Neuronal stem cell (in vitro differentiated cells): ENCODE measurements at regions not wholly inside any gene's neighbourhood (a gene's known extent, or its start where the extent isn't known, plus 50 kb on each side); places are given as distances from the start of the nearest gene placed in this dataset.

Experiments used
- DNase-seq: peaks from one replicate; pipeline ENCODE4 v3.0.0-alpha.2; 2013; ENCODE audit warnings: low spot score
- H2AFZ ChIP-seq: one replicate; pipeline ENCODE4 v1.6.1; 2013; ENCODE audit warnings: mild to moderate bottlenecking, low read length, inconsistent platforms
- H2AK5ac ChIP-seq: 2 replicates; pipeline ENCODE4 v1.6.1; 2013; ENCODE audit warnings: low read depth, mild to moderate bottlenecking, inconsistent platforms, low read length, moderate library complexity, mixed read lengths
- H2BK120ac ChIP-seq: 2 replicates; pipeline ENCODE4 v1.6.1; 2013; ENCODE audit warnings: low read depth, mild to moderate bottlenecking, inconsistent platforms, low read length, moderate library complexity, mixed read lengths
- H2BK12ac ChIP-seq: one replicate; pipeline ENCODE4 v1.6.1; 2013; ENCODE audit warnings: low read length, inconsistent platforms
- H2BK15ac ChIP-seq: 2 replicates; pipeline ENCODE4 v1.6.1; 2013; ENCODE audit warnings: mild to moderate bottlenecking, low read length, inconsistent platforms, mixed read lengths
- H2BK5ac ChIP-seq: one replicate; pipeline ENCODE4 v1.6.1; 2013; ENCODE audit warnings: inconsistent platforms, mild to moderate bottlenecking, low read length, moderate library complexity
- H3K14ac ChIP-seq: one replicate; pipeline ENCODE4 v1.6.1; 2013; ENCODE audit warnings: low read length, inconsistent platforms
- H3K18ac ChIP-seq: 2 replicates; pipeline ENCODE4 v1.6.1; 2013; ENCODE audit warnings: low read length, inconsistent platforms
- H3K23ac ChIP-seq: 2 replicates; pipeline ENCODE4 v1.6.1; 2013; ENCODE audit warnings: low read depth, mild to moderate bottlenecking, mixed read lengths, low read length, inconsistent platforms; ENCODE audit not compliant: poor library complexity
- H3K27ac ChIP-seq: replicated peaks from 3 replicates; pipeline ENCODE4 v1.5.1; 2013; ENCODE audit warnings: low read length, inconsistent platforms
- H3K27me3 ChIP-seq, 3 experiments: 2 replicates each; pipeline ENCODE4 v1.6.1; 2013; ENCODE audit warnings: low read length in 3 of 3, mild to moderate bottlenecking in 2 of 3, inconsistent platforms in 1 of 3, low read depth in 1 of 3, mixed read lengths in 1 of 3, moderate library complexity in 1 of 3; ENCODE audit not compliant: control insufficient read depth in 3 of 3, insufficient read depth in 3 of 3
- H3K36me3 ChIP-seq, 2 donors: replicated peaks in 1 of 2; 2 replicates each; pipeline ENCODE4 v1.6.1; 2013; ENCODE audit warnings: low read length in 2 of 2; ENCODE audit not compliant: control insufficient read depth in 2 of 2, insufficient read depth in 2 of 2
- H3K4ac ChIP-seq: 2 replicates; pipeline ENCODE4 v1.6.1; 2013; ENCODE audit warnings: inconsistent platforms, mild to moderate bottlenecking, low read length, moderate library complexity
- H3K4me1 ChIP-seq, 2 donors: 1 replicate in 1 of 2; 2 replicates in 1 of 2; pipeline ENCODE4 v1.6.1; 2013; ENCODE audit warnings: low read length in 2 of 2, low read depth in 1 of 2; ENCODE audit not compliant: control insufficient read depth in 2 of 2, insufficient read depth in 1 of 2
- H3K4me2 ChIP-seq: one replicate; pipeline ENCODE4 v1.6.1; 2013; ENCODE audit warnings: mild to moderate bottlenecking, low read length, inconsistent platforms; ENCODE audit not compliant: insufficient read depth, poor library complexity, severe bottlenecking
- H3K4me3 ChIP-seq, 2 donors: 2 replicates each; pipeline ENCODE4 v1.5.1; 2013; ENCODE audit warnings: low read length in 2 of 2, mild to moderate bottlenecking in 2 of 2, inconsistent platforms in 1 of 2, moderate library complexity in 1 of 2
- H3K79me1 ChIP-seq: one replicate; pipeline ENCODE4 v1.6.1; 2013; ENCODE audit warnings: low read depth, mild to moderate bottlenecking, inconsistent platforms, low read length, moderate library complexity
- H3K9ac ChIP-seq: one replicate; pipeline ENCODE4 v1.6.1; 2013; ENCODE audit warnings: mild to moderate bottlenecking, low read depth, low read length, inconsistent platforms; ENCODE audit not compliant: poor library complexity
- H3K9me3 ChIP-seq, 2 donors: replicated peaks in 1 of 2; 2 replicates each; pipeline versions ENCODE3 to v1.6.1; 2013; ENCODE audit warnings: low read length in 2 of 2, mild to moderate bottlenecking in 2 of 2, inconsistent platforms in 1 of 2, low read depth in 1 of 2, mixed read lengths in 1 of 2, moderate library complexity in 1 of 2; ENCODE audit not compliant: control insufficient read depth in 2 of 2, insufficient read depth in 1 of 2
- H4K8ac ChIP-seq: one replicate; pipeline ENCODE4 v1.6.1; 2013; ENCODE audit warnings: low read depth, mild to moderate bottlenecking, inconsistent platforms, low read length, moderate library complexity
- H4K91ac ChIP-seq: one replicate; pipeline ENCODE4 v1.6.1; 2013; ENCODE audit warnings: low read length, low read depth, mild to moderate bottlenecking, inconsistent platforms; ENCODE audit not compliant: poor library complexity
- WGBS, 2 donors: extraction: QIAGEN DNeasy Blood & Tissue Kit; methylation state at CpG; one replicate each; pipeline ENCODE4 v1.1.7; 2013; ENCODE audit warnings: missing lambda C conversion rate in 2 of 2, mixed read lengths in 1 of 2; ENCODE audit not compliant: insufficient read length in 2 of 2, insufficient replicate concordance in 1 of 2; ENCODE audit errors: extremely low coverage in 2 of 2; 5-methylcytosine and 5-hydroxymethylcytosine counted together

DNA sequence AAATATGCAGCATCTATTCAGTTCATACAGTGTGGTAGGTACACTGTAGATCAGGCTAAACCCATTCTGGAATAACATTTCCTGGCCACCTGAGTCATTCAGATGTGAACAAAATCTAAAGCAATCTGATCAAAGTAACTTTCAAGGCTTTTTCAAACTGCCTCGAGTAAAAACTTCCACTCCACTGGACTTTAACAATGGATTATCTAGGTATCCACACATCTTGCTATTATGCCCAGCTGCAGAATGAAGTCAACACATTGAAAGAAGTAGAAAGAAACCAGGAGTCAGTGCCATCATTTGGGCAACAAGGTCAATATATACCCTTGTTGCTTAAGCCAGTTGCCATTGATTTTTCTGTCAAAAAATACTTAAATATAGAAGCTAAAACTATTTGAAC lies 1352.6 kb upstream of the NUDT12 start:
- no peak overlapping the region for H3K4ac ChIP-seq
- H3K14ac ChIP-seq = no peak overlapping the region
- no peak overlapping the region for H4K8ac ChIP-seq
- H2AFZ ChIP-seq = no peak overlapping the region
- no peak overlapping the region for H2BK15ac ChIP-seq
- H2BK5ac ChIP-seq = no peak overlapping the region
- H3K79me1 ChIP-seq = no peaks in the 10 kb centered on the region
- no peak overlapping the region for H3K27ac ChIP-seq
- peak; percentile 30 for DNase-seq
- H3K9me3 ChIP-seq = no peaks in the 10 kb centered on the region
- WGBS, 2 donors = no CpG with 5 or more reads among the region's 1 CpG
- H3K4me3 ChIP-seq = no peak overlapping the region
- H3K9ac ChIP-seq = no peak overlapping the region
- no peak overlapping the region for H4K91ac ChIP-seq
- H2BK12ac ChIP-seq = no peak overlapping the region
- H2BK120ac ChIP-seq = no peak overlapping the region
- no peak overlapping the region for H3K23ac ChIP-seq
- no peak overlapping the region for H3K4me2 ChIP-seq
- H3K27me3 ChIP-seq = no peaks in the 10 kb centered on the region
- H3K18ac ChIP-seq = no peak overlapping the region
- no peaks in the 10 kb centered on the region for H3K36me3 ChIP-seq
- H3K4me1 ChIP-seq = peaks cover 3 to 7% of the 10 kb centered on the region in 2 donors
- H2AK5ac ChIP-seq = no peak overlapping the region

GRCh38 chr5:104914536-104915070 lies 1352.0 kb upstream of the NUDT12 start:
- Histone ChIP-seq H2BK120ac (no peak overlapping the region), H3K9me3 (no peaks in the 10 kb centered on the region), H3K18ac (no peak overlapping the region), H3K27me3 (no peaks in the 10 kb centered on the region), H2AFZ (no peak overlapping the region), H2BK15ac (no peak overlapping the region), H3K4me3 (no peak overlapping the region), H2BK5ac (no peak overlapping the region), H2AK5ac (no peak overlapping the region), H3K4ac (no peak overlapping the region), H3K9ac (no peak overlapping the region), H3K4me1 (peaks cover 3 to 7% of the 10 kb centered on the region in 2 donors), H3K23ac (no peak overlapping the region), H2BK12ac (no peak overlapping the region), H3K79me1 (no peaks in the 10 kb centered on the region), H4K8ac (no peak overlapping the region), H3K27ac (no peak overlapping the region), H3K4me2 (no peak overlapping the region), H4K91ac (no peak overlapping the region), H3K36me3 (no peaks in the 10 kb centered on the region), H3K14ac (no peak overlapping the region)
- DNase-seq = no peak
- WGBS, 2 donors = no CpG with 5 or more reads among the region's 2 CpGs

- H3K27ac ChIP-seq = no peak overlapping the region
- H2BK5ac ChIP-seq = no peak overlapping the region
- no peaks in the 10 kb centered on the region for H3K79me1 ChIP-seq
- H3K4me1 ChIP-seq = peaks cover 4 to 7% of the 10 kb centered on the region in 2 donors
- no peak overlapping the region for H2AK5ac ChIP-seq
- H3K9ac ChIP-seq = no peak overlapping the region
- H3K14ac ChIP-seq = no peak overlapping the region
- H3K4me2 ChIP-seq = no peak overlapping the region
- H3K27me3 ChIP-seq = no peaks in the 10 kb centered on the region
- H3K9me3 ChIP-seq = no peaks in the 10 kb centered on the region
- H4K8ac ChIP-seq = no peak overlapping the region
- no peak overlapping the region for H3K23ac ChIP-seq
- H2AFZ ChIP-seq = no peak overlapping the region
- H3K36me3 ChIP-seq = no peaks in the 10 kb centered on the region
- no peak overlapping the region for H3K4ac ChIP-seq
- no peak overlapping the region for H3K4me3 ChIP-seq
- no peak overlapping the region for H2BK15ac ChIP-seq
- no peak for DNase-seq
- H2BK12ac ChIP-seq = no peak overlapping the region
- no peak overlapping the region for H3K18ac ChIP-seq
- no peak overlapping the region for H2BK120ac ChIP-seq
- WGBS, 2 donors = no CpG with 5 or more reads among the region's 3 CpGs
- no peak overlapping the region for H4K91ac ChIP-seq
Observed at GRCh38 chr5:104913841-104914281, 1351.3 kb upstream of the NUDT12 start.

- Histone ChIP-seq H3K27ac (no peak overlapping the region), H3K4me3 (no peak overlapping the region), H3K14ac (no peak overlapping the region), H3K18ac (no peak overlapping the region), H4K91ac (no peak overlapping the region), H3K36me3 (no peaks in the 10 kb centered on the region), H3K9ac (no peak overlapping the region), H3K23ac (no peak overlapping the region), H2BK120ac (no peak overlapping the region), H3K79me1 (no peaks in the 10 kb centered on the region), H3K4me1 (peaks cover 2 to 5% of the 10 kb centered on the region in 2 donors), H2BK5ac (no peak overlapping the region), H3K4me2 (no peak overlapping the region), H2BK12ac (no peak overlapping the region), H2AFZ (no peak overlapping the region), H2BK15ac (no peak overlapping the region), H3K9me3 (no peaks in the 10 kb centered on the region), H3K27me3 (no peaks in the 10 kb centered on the region), H2AK5ac (no peak overlapping the region), H3K4ac (no peak overlapping the region), H4K8ac (no peak overlapping the region)
- WGBS, 2 donors = no CpG with 5 or more reads among the region's 2 CpGs
- no peak for DNase-seq
Observed at GRCh38 chr5:104909803-104910202, 1347.2 kb upstream of the NUDT12 start.
